Activated CD4-positive, alpha-beta T cell treated with anti-CD3 and anti-CD28 coated beads, Interleukin-2, amount 10 ng/mL, durations not matched to agents 24 days and 14 days (primary cell): ENCODE measurements at regions not wholly inside any gene's neighbourhood (a gene's known extent, or its start where the extent isn't known, plus 50 kb on each side); places are given as distances from the start of the nearest gene placed in this dataset.
"Not testable (repeated sequence)": the region's sequence is repeated elsewhere in the genome, so short reads cannot be mapped to it uniquely, and the experiment has no call there.

Source experiments
- DNase-seq: peaks from one replicate; pipeline ENCODE4 v3.0.0; 2022
- H3K27ac Mint-ChIP-seq: one replicate; pipeline ENCODE4 v1.8.0; 2022; ENCODE audit warnings: mild to moderate bottlenecking, mixed read lengths
- H3K27me3 Mint-ChIP-seq: one replicate; pipeline ENCODE4 v1.8.0; 2022; ENCODE audit warnings: mixed read lengths
- H3K36me3 Mint-ChIP-seq: one replicate; pipeline ENCODE4 v1.8.0; 2022; ENCODE audit warnings: low read depth, mild to moderate bottlenecking, mixed read lengths
- H3K4me1 Mint-ChIP-seq: one replicate; pipeline ENCODE4 v1.8.0; 2021; ENCODE audit warnings: mixed read lengths
- H3K4me3 Mint-ChIP-seq: one replicate; pipeline ENCODE4 v1.8.0; 2022; ENCODE audit warnings: mild to moderate bottlenecking, moderate library complexity, mixed read lengths
- H3K9me3 Mint-ChIP-seq: one replicate; pipeline ENCODE4 v1.8.0; 2021; ENCODE audit warnings: mixed read lengths
- intact Hi-C: fragments of 100-400 bp; cut with micrococcal nuclease; formaldehyde crosslinking; loops from one replicate; pipeline ENCODE4 v1.15.1; 2023

DNA sequence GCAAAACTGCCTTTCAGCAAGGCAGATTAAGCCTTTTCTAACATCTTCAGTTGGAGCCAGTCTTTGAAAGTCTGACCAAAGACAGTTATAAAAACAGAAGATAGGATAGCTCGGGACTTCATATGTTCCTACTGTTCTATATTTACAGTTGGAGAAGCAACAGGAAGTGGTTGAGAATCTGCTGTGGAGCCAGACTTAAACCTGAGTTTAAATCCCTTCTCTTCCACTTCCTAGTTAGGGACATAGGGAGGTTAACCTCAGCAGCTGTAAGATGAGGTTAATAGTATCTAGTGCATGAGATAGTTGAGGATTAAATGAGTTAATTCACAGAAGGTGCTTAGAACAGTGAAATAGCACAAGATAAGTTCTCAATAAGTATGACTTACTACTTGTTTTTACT is 84.5 kb upstream of the FREM1 start:
- H3K4me3 Mint-ChIP-seq = no peak overlapping the region

DNA sequence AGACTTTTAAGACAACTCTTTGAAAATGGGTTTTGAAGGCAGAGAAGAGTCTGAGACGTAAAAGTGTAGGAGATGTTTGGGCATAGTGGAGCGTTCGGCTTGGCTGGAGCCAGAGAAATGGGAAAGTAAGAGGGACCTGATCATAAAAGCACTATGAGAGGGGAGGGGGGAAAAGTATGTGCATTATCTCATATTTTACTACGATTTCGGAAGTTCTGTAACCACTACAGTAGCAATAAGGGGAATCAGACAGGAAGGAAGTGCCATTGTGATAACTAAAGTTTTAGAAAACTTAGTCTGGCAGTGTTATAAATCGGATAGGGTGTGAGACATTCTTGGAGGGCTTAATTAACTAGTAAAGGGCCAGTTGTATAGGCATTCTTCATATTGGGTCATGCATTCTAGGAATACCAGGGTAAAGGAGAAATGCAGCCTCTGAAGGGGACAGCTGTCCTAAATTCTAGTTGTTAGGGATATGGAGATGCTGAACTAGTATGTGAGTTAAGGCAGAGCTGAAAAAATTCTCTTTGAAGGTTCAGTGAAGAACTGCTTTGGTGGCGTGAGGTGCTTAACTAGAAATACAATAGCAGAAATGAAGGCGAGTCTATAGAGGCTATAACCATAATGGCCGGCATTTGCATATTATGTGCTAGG is 83.8 kb upstream of the FREM1 start:
- peak; percentile 59 for DNase-seq
- Mint-ChIP-seq H3K36me3 (no peaks in the 10 kb centered on the region), H3K27ac (peak overlapping the region; percentile 47), H3K4me3 (peak overlapping the region; percentile 80), H3K4me1 (peaks cover 36% of the 10 kb centered on the region), H3K9me3 (peaks cover 5% of the 10 kb centered on the region), H3K27me3 (no peaks in the 10 kb centered on the region)
- intact Hi-C loops = loop anchor here (2.0 kb wide), 1 partner anchor 35 kb away; no protein-coding TSS in a partner anchor

More for the DNA sequence above, 84.5 kb upstream of the FREM1 start:
- intact Hi-C loops = no loop called here
- H3K27ac Mint-ChIP-seq = no peak overlapping the region
- DNase-seq = no peak
- H3K4me1 Mint-ChIP-seq = peaks cover 39% of the 10 kb centered on the region
- H3K36me3 Mint-ChIP-seq = no peaks in the 10 kb centered on the region
- no peaks in the 10 kb centered on the region for H3K27me3 Mint-ChIP-seq
- H3K9me3 Mint-ChIP-seq = peaks cover 5% of the 10 kb centered on the region

DNA sequence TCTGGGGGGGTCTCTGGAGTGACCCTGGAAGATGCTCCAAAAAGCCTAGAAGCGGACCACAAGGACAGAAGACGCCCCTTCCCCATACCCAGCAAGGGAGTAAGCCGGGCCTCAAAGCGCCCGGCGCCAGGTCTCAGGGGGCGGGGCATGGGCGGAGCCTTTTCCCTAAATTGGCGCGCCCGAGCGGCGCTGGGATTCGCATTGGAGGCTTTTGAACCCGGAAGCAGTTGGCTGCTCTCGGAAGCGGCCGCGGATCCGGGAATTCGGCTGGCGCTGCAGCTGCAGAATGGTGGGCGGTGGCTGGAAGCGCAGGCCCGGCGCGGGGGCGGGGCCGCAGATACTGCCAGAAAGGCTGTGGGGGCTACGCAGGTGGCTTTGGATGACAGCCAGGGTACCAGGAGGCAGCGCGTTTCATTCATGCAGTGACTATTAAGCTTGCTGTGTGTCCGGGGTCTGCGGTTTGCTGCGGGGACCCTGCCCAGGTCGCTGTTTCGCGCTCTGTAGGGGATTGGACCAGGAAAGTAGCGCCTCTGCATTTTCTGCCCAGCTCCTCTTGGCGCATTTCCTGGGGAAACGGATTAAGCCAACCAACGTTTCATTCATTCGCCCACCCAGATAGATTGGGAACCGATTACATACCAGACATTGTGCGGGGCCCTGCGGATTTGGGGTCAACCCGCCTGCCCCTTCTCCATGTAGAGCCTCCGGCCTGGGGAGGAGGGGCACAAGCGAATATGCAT is 83.0 kb upstream of the FREM1 start:
- Mint-ChIP-seq H3K36me3 (no peaks in the 10 kb centered on the region), H3K9me3 (peaks cover 5% of the 10 kb centered on the region), H3K27me3 (peaks cover 3% of the 10 kb centered on the region), H3K4me1 (peaks cover 39% of the 10 kb centered on the region), H3K4me3 (peak overlapping the region; percentile 80), H3K27ac (peak overlapping the region; percentile 47)
- intact Hi-C loops = loop anchor here (2.0 kb wide), 1 partner anchor 34 kb away; no protein-coding TSS in a partner anchor
- peak; percentile 82 for DNase-seq

DNA sequence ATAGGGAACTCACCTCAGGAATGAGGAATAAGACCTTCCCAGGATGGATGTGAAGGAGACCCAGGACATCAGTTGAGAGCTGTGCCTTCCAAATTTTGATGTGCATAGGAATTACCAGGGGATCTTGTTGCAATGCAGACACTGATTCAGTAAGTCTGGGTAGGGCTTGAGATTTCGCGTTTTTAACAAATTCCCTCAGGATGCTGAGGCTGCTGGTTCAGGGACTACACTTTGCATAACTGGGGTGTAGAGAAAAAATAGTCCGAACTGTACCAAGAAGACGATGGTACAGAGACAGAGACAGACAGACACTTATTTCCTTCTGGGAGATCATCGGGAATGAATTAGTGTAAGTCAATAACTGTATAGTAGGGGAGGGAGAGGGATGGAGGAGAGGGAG is 82.3 kb upstream of the FREM1 start:
- H3K4me1 Mint-ChIP-seq = peaks cover 40% of the 10 kb centered on the region
- intact Hi-C loops = loop anchor here (2.0 kb wide), 1 partner anchor 34 kb away; no protein-coding TSS in a partner anchor
- peaks cover 3% of the 10 kb centered on the region for H3K27me3 Mint-ChIP-seq
- DNase-seq = no peak
- peak overlapping the region; percentile 80 for H3K4me3 Mint-ChIP-seq
- H3K36me3 Mint-ChIP-seq = no peaks in the 10 kb centered on the region
- H3K27ac Mint-ChIP-seq = no peak overlapping the region
- peaks cover 5% of the 10 kb centered on the region for H3K9me3 Mint-ChIP-seq

DNA sequence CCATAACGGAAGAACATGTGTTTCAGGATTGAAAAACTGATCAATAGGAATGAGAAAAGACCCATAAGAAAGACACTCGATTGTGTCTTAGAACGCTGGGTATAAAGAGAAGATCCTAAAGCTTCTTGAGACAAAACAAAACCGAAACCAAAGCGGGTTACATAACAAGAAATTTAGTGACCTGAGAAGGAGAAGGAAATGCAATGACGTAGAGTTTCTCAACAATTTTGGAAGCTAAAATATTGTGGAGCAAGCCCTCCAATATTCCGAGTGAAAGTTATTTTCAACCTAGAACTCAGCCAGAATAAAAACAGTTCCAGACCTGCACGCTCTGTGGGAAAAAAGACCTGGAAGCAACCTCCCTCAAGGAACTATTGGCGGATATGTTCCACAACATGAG is 81.9 kb upstream of the FREM1 start:
- Mint-ChIP-seq H3K9me3 (peaks cover 5% of the 10 kb centered on the region), H3K27me3 (peaks cover 3% of the 10 kb centered on the region), H3K36me3 (no peaks in the 10 kb centered on the region), H3K4me3 (peak overlapping the region; percentile 80), H3K4me1 (peaks cover 40% of the 10 kb centered on the region), H3K27ac (no peak overlapping the region)
- DNase-seq = peak; percentile 68
- intact Hi-C loops = loop anchor here (2.0 kb wide), 1 partner anchor 33 kb away; no protein-coding TSS in a partner anchor

DNA sequence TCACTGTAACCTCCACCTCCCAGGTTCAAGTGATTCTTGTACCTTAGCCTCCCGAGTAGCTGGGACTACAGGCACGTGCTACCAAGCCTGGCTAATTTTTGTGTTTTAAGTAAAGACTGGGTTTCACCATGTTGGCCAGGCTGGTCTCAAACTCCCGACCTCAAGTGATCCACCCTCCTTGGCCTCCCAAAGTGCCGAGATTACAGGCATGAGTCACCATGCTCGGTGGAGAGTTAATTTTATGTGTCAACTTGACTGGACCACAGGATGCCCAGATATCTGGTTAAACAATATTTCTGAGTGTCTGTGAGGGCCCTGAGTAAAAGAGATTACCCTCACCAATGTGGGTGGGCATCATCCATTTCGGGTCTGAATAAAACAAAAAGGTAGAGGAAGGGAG is 80.4 kb upstream of the FREM1 start:
- H3K9me3 Mint-ChIP-seq, H3K27ac Mint-ChIP-seq, H3K27me3 Mint-ChIP-seq, intact Hi-C loops, H3K36me3 Mint-ChIP-seq, DNase-seq, H3K4me3 Mint-ChIP-seq: not testable (repeated sequence)
- peaks cover 38% of the 10 kb centered on the region for H3K4me1 Mint-ChIP-seq

DNA sequence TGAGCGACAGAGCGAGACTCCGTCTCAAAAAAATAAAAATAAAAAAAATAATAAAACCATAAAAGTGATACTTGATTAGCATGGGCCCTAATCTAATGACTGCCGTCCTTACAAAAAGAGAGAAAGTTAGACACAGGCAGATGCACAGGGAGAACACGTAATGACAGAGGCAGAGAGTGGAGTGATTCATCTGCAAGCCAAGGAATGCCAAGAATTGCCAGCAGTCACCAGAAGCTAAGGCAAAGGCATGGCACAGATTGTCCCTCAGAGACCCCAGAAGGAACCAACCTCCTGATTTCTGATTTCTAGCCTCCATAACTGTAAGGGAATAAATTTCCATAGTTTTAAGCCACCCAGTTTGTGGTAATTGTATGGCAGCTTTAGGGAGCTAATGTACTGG is 79.6 kb upstream of the FREM1 start:
- Mint-ChIP-seq H3K27me3 (peaks cover 6% of the 10 kb centered on the region), H3K36me3 (no peaks in the 10 kb centered on the region), H3K4me1 (peaks cover 34% of the 10 kb centered on the region), H3K4me3 (no peak overlapping the region), H3K9me3 (peaks cover 5% of the 10 kb centered on the region), H3K27ac (no peak overlapping the region)
- intact Hi-C loops = no loop called here
- no peak for DNase-seq

DNA sequence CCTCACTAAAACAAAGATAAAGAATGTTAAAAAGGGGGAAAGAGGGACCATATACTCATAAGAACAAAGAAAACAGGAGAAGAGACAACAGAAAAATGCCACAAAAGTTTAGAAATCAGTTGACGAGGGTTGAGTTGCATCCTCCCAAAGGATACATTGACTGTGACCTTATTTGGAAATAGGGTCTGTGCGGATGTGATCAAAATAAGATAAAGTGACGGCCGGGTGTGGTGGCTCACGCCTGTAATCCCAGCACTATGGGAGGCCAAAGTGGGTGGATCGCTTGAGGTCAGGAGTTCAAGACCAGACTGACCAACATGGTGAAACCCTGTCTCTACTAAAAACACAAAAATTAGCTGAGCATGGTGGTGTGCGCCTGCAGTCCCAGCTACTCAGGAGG is 79.1 kb upstream of the FREM1 start:
- H3K36me3 Mint-ChIP-seq, H3K27ac Mint-ChIP-seq, DNase-seq, H3K4me3 Mint-ChIP-seq, H3K27me3 Mint-ChIP-seq, H3K9me3 Mint-ChIP-seq, intact Hi-C loops: not testable (repeated sequence)
- H3K4me1 Mint-ChIP-seq = peaks cover 30% of the 10 kb centered on the region

DNA sequence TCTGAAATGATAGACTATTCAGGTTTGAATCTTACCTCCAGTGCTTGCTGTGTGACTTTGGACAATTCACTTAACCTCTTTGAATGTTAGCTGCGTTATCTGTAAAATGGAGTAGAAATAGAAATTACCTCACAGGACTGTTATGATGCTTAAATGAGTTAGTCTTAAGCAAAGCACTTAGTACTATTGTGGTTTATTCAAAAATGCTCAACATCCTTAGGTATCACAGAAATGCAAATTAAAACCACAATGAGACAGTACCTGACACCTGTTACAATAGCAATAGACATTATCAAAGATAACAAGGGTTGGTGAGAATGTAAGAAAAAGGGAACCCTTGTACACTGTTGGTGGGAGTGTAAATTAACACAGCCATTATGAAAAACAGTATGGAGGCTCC is 77.6 kb upstream of the FREM1 start:
- no peaks in the 10 kb centered on the region for H3K36me3 Mint-ChIP-seq
- no peak for DNase-seq
- H3K27ac Mint-ChIP-seq = no peak overlapping the region
- H3K27me3 Mint-ChIP-seq = peaks cover 6% of the 10 kb centered on the region
- intact Hi-C loops = no loop called here
- peaks cover 5% of the 10 kb centered on the region for H3K9me3 Mint-ChIP-seq
- H3K4me3 Mint-ChIP-seq = no peak overlapping the region
- H3K4me1 Mint-ChIP-seq = peaks cover 19% of the 10 kb centered on the region

DNA sequence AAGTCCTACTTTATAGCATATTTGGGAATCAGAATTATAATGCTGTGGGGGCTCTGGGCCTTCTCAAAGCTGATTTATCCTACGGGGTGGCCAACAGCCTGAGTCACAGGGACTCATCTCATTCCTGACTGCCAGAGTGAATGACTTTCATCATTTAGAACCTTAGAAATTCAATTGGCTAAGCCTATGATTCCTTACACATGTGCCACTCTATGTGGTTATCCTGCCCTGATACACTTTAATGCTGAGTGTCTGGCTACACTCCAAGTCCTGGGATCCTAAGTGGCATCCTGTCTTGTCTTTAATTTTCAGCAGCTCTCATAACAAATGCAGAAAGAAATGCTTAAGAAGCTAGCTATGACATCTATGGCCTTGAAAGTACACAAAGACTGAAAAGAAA is 75.2 kb upstream of the FREM1 start:
- H3K4me1 Mint-ChIP-seq = peaks cover 3% of the 10 kb centered on the region
- H3K36me3 Mint-ChIP-seq = no peaks in the 10 kb centered on the region
- H3K4me3 Mint-ChIP-seq = no peak overlapping the region
- no peak overlapping the region for H3K27ac Mint-ChIP-seq
- no peaks in the 10 kb centered on the region for H3K9me3 Mint-ChIP-seq
- DNase-seq = no peak
- intact Hi-C loops = no loop called here
- peaks cover 12% of the 10 kb centered on the region for H3K27me3 Mint-ChIP-seq

DNA sequence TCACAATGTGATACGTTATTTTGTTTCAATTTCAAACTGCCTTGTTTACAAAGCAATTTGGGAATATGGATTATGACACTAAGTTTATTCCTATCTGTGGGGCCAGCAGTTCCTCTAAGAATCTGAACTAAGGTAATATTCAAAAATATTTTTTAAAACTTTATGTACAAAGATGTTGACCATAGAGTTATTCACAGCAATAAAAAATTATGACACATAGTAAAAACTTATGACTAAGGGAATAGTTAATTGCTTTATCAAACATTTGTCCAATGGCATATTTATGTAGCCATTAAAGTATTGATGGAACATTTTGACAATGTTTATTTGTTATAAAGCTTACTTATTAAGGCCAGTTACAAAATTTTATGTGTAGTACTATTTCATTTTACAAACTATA is 73.4 kb upstream of the FREM1 start:
- DNase-seq = no peak
- Mint-ChIP-seq H3K9me3 (no peaks in the 10 kb centered on the region), H3K4me1 (peaks cover 3% of the 10 kb centered on the region), H3K27ac (no peak overlapping the region), H3K27me3 (peaks cover 12% of the 10 kb centered on the region), H3K4me3 (no peak overlapping the region), H3K36me3 (no peaks in the 10 kb centered on the region)
- intact Hi-C loops = no loop called here

DNA sequence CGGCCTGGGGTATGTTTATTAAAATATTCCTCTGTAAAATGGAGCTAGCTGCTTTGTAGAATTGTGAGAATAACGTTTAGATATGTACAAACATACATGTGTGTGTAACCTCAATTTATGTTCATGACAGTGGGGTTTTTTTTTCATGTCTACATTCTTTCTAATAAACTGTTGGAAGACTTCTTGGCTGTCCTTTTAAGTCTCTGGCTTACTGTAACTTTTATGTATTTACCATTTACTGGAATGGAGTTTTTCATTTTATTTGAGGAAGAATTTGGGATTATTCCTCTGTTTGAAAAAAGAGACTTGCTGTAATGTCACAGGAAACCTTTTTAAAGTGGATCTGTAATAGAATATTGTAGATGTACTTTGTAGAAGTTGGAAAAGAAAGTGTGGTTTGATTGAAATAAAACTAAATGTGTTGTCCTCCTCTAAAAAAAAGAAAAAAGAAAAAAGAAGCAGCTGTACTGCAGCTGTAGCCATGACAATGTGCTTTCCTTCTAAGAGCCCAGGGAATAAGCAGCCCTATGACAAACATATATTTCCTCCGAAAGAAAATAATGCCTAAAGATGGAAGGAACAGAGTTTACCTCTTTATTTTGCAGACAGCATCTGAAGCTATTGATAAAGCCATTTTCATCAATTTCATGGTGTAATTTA is 71.2 kb upstream of the FREM1 start:
- no peaks in the 10 kb centered on the region for H3K36me3 Mint-ChIP-seq
- peaks cover 9% of the 10 kb centered on the region for H3K27me3 Mint-ChIP-seq

DNA sequence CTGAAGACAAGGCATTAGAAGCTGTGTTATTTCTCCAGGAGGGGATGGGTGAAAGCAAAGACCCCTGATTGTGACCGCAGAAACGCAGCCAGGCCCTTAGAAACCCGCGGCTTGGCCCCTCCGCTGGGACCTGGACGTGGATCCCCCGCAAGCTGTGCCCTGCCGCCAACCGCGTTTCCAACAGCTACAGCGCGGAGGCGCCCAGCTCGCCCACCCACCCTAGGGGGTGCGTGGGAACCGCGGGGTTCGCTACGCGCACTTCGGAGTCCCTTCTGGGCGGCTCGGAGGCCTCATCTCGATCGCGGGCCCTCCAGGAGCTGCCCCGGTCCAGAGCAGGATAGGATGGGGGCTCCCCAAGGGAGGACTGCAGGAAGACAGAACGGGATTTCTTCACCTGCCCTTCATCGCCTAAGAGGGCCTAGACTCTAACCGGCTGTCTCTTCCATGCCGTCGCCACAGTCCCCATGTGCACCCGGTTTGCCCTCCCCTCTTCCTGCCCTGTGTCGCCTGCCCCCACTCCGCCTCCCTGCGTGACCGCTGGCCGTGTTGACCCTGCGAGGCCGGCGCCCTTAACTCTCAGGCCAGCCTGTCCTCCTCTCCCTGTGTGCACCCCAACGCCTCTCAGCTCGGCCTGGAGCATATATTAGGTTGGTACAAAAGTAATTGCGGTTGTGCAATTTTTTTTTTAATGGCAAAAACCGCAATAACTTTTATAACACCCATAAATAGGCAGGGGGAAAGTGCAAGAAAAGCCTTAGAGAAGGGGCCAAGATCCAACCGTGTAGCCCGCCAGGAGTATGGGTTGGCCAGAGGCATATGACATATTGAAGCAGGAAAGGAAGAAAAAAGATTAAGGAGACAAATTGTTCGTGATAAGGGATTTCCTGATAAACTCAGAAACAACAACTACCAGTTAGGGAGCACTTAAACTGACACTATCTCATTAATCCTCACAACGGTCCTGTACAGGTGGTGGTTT is 68.1 kb upstream of the FREM1 start:
- H3K4me3 Mint-ChIP-seq = no peak overlapping the region
- H3K27me3 Mint-ChIP-seq = peaks cover 6% of the 10 kb centered on the region
- H3K4me1 Mint-ChIP-seq = no peaks in the 10 kb centered on the region
- H3K9me3 Mint-ChIP-seq = peaks cover 4% of the 10 kb centered on the region
- intact Hi-C loops = no loop called here
- no peaks in the 10 kb centered on the region for H3K36me3 Mint-ChIP-seq
- no peak for DNase-seq
- H3K27ac Mint-ChIP-seq = no peak overlapping the region

More for the DNA sequence above, 71.2 kb upstream of the FREM1 start:
- intact Hi-C loops = no loop called here
- Mint-ChIP-seq H3K9me3 (peaks cover 4% of the 10 kb centered on the region), H3K27ac (no peak overlapping the region), H3K4me3 (no peak overlapping the region), H3K4me1 (no peaks in the 10 kb centered on the region)
- DNase-seq = no peak
